HG02642 (cell line): ENCODE measurements at regions not wholly inside any gene's neighbourhood (a gene's known extent, or its start where the extent isn't known, plus 50 kb on each side); places are given as distances from the start of the nearest gene placed in this dataset.
"Not testable (repeated sequence)": the region's sequence is repeated elsewhere in the genome, so short reads cannot be mapped to it uniquely, and the experiment has no call there.

Source experiments
- ATAC-seq: cut with Tn5 transposase; IDR thresholded peaks from one replicate; pipeline ENCODE4 v1.9.1; 2021; ENCODE audit warnings: mild to moderate bottlenecking; ENCODE audit not compliant: unreplicated experiment, poor library complexity

DNA sequence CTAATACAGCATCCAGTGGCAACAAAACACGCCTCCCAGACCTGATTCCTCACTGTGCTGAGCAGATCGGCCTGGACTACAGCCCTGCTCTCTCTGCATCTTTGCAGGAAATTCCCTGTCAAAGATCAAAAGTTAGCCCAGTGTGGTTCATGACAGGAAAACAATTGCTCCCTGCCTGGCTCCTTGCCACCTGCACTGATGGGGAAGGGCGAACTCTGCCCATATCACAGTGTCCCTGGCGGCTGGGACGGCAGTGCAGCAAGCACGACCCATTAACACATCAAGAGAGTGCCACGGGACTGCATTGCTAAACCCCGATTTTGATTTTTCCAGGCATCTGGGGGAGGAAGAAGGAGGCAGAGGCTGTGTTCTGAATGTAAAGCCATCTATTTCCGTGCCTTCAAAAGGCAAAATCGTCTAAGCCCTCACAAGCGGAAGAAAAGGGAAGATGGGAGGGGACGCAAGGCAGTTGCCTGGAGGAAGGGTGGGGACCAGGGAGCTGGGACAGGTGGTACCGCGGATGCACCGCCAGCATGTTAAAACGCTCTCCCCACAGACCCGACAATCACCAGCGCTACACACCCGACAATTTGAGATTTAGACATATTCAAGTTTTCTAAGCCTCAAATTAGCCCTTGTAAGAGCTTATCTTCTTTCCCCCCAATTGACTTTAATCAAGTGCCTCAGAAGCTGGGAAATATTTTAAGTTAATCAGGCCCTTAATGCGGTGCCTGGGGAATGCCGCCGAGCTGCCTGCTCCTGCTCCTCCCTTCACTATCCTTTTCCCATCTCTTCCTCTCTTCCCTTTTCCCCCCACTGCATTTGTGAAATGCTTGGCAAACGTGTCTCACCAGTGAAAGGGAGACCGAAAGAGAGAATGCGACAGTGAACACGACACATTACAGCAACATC, 238.8 kb upstream of the CDH5 start:
- no peak for ATAC-seq

DNA sequence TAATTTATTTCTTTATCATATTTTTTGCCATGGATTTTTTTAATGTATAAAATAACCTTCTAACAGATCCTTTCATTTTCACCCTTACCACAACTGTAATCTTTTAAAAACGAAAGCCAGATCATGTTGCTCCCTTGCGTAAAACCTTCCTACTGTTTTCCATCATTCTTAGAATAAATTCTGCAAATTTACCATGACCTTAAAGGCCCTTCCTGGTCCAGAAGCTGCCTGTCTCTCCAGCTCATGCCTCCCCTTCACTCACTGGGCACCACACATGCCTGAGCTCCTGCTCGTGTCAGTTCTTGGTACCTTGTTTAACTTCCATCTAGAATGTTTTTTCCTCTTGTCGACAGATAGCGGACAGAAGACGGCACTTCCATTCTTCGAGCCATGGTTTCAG, 245.0 kb upstream of the CDH5 start:
- ATAC-seq: no peak

GRCh38 chr16:66120656-66121055, 245.8 kb upstream of the CDH5 start:
- ATAC-seq: no peak

DNA sequence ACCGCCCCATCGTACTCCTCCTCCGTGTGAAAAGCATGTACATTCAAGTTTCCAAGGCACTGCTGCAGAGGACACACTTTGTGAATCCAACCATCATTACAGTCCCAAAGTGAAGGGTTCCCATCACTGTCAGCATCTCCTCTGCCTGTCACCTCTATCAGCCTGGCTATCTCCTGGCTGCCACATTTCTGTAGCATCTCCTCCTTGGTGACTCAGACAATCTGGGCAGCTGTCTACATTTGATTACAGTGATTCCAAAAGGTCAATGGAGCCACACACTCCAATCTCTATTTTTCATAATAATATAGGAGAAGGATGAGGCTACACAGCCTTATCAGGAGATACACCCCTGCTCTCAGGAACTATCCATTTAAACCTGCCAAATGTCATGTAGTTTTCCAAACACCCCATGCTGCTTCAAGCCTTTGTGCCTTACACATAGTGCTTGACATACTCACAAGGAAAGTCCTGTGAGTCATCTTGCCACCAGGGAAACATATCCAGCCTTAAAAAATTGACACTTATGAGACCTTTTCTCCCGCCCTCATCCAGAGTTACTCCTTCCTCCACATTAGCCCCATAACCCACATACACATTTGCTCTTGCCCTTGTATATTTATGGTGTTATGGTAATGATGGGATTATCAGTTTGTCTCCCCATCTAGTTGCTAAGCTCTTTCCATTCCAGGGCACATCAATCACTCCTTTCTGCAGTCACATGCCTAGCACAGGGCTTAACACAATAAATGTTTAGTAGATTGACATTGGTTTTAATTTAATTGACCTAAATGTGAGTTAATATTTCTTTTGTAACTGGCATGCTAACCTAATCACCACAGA, 250.1 kb upstream of the CDH5 start:
- no peak for ATAC-seq

GRCh38 chr16:66115373-66115772, 251.1 kb upstream of the CDH5 start:
- ATAC-seq: no peak

GRCh38 chr16:66113223-66113622, 253.3 kb upstream of the CDH5 start:
- ATAC-seq: no peak

DNA sequence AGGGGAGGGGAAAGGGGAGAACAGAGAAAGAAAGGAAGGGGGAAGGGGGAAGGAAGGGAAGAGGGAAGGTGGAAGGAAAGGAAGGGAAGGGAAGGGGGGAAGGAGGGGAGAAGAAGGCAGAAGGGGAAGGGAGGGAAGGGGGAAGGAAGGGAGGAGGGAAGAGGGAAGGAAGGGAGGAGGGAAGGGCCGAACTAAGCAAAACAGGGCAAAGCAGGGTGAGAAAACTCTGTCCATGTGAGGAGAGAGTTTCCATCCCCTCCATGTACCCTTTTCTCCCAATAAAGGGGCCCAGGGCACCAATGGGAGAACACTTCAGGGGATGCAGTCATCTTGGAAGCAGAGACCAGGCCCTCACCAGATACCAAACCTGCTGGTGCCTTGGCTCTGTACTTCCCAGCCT, 256.8 kb upstream of the CDH5 start:
- no peak for ATAC-seq

DNA sequence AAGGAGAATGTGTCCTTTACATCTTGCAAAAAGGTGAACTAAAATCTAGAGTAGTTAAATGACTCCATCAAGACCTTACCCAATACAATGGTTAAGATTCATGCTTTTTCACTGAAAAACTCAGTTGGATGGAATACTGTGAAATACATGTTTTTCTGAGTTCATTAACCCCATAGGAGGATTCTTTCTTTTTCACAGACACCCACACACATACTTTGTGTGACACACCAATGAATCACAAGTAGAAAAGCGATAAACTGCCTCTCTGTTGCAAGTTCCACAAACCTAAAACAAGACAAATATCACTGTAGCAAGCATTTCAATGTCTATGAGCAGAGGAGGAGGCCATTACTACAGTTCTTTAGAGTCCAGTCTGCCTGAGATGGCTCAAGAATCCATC, 258.8 kb upstream of the CDH5 start:
- ATAC-seq: no peak

- ATAC-seq: no peak
Observed at GRCh38 chr16:66103211-66103610, 263.3 kb upstream of the CDH5 start.

DNA sequence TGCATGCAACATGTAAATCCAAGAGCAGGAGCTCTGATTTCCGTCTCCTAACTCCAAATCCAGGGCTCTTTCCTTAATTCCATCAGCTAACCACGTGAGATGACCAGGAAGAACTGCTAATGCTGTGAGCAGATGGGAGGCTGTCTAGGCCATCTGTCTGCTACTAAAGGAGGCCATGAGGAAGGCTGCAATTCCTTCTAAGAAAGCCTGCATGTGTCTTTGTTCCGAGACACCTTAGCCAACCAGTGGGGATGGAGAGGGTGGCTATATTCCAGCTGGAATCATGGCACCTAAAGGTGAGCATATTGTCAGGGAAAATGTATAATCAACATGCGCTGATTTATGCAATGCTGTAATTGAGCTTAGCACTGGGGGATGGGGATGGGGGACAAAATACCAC, 267.2 kb upstream of the CDH5 start:
- no peak for ATAC-seq

DNA sequence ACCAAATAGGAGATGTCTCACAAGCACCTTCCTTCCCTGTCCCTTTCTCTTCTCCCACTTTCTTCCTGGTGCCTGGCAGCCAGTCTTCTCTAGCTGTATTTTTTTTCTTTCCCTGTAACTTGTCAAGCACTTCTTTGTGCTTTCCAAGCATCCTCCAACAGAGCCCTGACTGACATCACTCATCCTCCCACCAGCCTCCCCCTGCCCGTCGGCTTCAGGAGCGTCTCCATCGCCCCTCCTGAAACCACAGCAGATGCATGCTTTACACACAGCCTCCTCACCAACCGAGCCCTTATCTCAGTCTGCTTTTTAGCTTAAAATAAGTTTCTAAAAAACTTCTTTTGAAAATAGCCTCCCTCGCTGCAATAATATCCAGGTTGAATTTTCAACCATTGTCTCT, 268.7 kb upstream of the CDH5 start:
- ATAC-seq: no peak

GRCh38 chr16:66095676-66096075, 270.8 kb upstream of the CDH5 start:
- ATAC-seq: no peak

- ATAC-seq: no peak
Observed at GRCh38 chr16:66093191-66093590, 273.3 kb upstream of the CDH5 start.

DNA sequence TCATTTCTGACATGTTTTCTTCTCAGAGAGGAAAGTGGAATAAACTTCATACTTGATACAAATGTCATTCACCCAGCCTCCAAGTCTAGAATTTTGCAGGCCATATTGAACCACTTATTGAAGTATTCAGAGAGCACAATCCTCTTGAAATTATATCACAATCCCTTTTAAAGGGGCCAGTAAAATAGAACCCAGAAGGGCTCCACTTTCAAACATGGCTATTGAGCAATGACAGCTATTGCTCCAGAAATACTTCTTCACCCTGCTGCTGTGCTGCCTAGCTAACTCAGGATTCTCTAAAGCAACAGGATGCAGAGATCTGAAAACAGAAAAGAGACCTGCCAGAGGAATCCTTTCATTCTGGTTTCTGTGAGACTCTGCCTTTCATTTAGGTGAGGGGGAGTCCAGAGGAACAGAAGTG, 275.0 kb upstream of the CDH5 start:
- no peak for ATAC-seq

- ATAC-seq: no peak
Observed at GRCh38 chr16:66088681-66089080, 277.8 kb upstream of the CDH5 start.

- no peak for ATAC-seq
Observed at GRCh38 chr16:66087308-66087707, 279.2 kb upstream of the CDH5 start.

- no peak for ATAC-seq
Observed at GRCh38 chr16:66085651-66086050, 280.8 kb upstream of the CDH5 start.

GRCh38 chr16:66084731-66085130, 281.8 kb upstream of the CDH5 start:
- not testable (repeated sequence) for ATAC-seq

GRCh38 chr16:66084306-66084705, 282.2 kb upstream of the CDH5 start:
- no peak for ATAC-seq

DNA sequence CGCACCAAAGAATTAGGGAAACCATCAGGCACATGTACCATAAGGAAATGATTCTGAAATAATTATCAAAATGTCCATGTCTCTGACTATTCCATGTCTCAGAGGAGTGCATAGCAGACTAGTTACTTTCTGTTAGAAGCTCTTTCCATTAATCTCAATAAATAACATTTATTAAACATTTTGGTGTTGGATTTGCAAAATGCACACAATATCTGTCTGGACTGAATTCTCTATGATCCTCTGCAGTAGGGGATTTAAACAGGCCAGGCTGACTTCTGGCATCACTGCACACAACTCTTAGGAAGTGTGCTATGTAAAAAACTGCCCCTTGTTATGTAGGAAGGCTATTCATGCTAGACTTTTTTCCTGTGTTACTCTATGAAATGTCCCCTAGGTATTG, 283.3 kb upstream of the CDH5 start:
- ATAC-seq: no peak

GRCh38 chr16:66082424-66082823, 284.1 kb upstream of the CDH5 start:
- no peak for ATAC-seq
